ENCODE measurements at regions not wholly inside any gene's neighbourhood (a gene's known extent, or its start where the extent isn't known, plus 50 kb on each side); places are given as distances from the start of the nearest gene placed in this dataset.

- Histone ChIP-seq H3K9ac (ENCODE audit: insufficient read depth, low read depth, low read length) (no peak overlapping the region), H3K27ac (ENCODE audit: extremely low read length, insufficient read depth, low read length) (no peak overlapping the region), H3K4me2 (ENCODE audit: low read depth, low read length) (no peak overlapping the region), H3K79me2 (ENCODE audit: insufficient read depth, low read length) (no peaks in the 10 kb centered on the region), H3K9me3 (ENCODE audit: low read length) (peaks cover 88% of the 10 kb centered on the region), H2AFZ (ENCODE audit: low read length) (no peak overlapping the region), H3K4me3 (replicated peaks in 1 of 3; ENCODE audit: insufficient read depth in 1 of 3, low read depth in 2 of 3, low read length in 3 of 3) (no peak overlapping the region), H3K4me1 (ENCODE audit: insufficient read depth, low read length) (no peaks in the 10 kb centered on the region), H3K36me3 (replicated peaks in 1 of 2; ENCODE audit: control insufficient read depth in 1 of 2, insufficient read depth in 2 of 2, low read length in 2 of 2) (no peaks in the 10 kb centered on the region), H4K20me1 (ENCODE audit: insufficient read depth, low read length) (no peaks in the 10 kb centered on the region), H3K27me3 (ENCODE audit: control insufficient read depth in 1 of 2, insufficient read depth in 2 of 2, low read length in 2 of 2) (no peaks in the 10 kb centered on the region)
- ATAC-seq (no peak), DNase-seq (ENCODE audit: low spot score) (no peak), FAIRE-seq (no peak)
- WGBS (ENCODE audit: low lambda C conversion rate): 0% methylated on average over 2 of the region's 2 CpGs
- ChIA-PET POLR2A (no interaction called here), CTCF (ENCODE audit: low intra/inter-chr PET ratio, low total read pairs) (no interaction called here)
- intact Hi-C loops (cut with micrococcal nuclease; ENCODE audit: unreplicated experiment): no loop called here
- BruUV-seq (replicated peaks): no TSS peak
- TF ChIP-seq TEAD3 (CRISPR knock-in tag; optimal IDR thresholded peaks at IDR 0.05; ENCODE audit: borderline replicate concordance): no peak
- TF ChIP-seq GFI1 (CRISPR knock-in tag; IDR thresholded peaks at IDR 0.05; ENCODE audit: borderline replicate concordance): no peak
- no peak for TF ChIP-seq GABPA (IDR thresholded peaks at IDR 0.05; ENCODE audit: low read depth, low read length)
- no peak for TF ChIP-seq GABPA (CRISPR knock-in tag; IDR thresholded peaks at IDR 0.05; ENCODE audit: low read depth)
- TF ChIP-seq ZSCAN31 (CRISPR knock-in tag; IDR thresholded peaks at IDR 0.05; ENCODE audit: low read depth): no peak
- TF ChIP-seq ZNF451 (CRISPR knock-in tag; IDR thresholded peaks at IDR 0.05): no peak
- TF ChIP-seq, protein P1, sequence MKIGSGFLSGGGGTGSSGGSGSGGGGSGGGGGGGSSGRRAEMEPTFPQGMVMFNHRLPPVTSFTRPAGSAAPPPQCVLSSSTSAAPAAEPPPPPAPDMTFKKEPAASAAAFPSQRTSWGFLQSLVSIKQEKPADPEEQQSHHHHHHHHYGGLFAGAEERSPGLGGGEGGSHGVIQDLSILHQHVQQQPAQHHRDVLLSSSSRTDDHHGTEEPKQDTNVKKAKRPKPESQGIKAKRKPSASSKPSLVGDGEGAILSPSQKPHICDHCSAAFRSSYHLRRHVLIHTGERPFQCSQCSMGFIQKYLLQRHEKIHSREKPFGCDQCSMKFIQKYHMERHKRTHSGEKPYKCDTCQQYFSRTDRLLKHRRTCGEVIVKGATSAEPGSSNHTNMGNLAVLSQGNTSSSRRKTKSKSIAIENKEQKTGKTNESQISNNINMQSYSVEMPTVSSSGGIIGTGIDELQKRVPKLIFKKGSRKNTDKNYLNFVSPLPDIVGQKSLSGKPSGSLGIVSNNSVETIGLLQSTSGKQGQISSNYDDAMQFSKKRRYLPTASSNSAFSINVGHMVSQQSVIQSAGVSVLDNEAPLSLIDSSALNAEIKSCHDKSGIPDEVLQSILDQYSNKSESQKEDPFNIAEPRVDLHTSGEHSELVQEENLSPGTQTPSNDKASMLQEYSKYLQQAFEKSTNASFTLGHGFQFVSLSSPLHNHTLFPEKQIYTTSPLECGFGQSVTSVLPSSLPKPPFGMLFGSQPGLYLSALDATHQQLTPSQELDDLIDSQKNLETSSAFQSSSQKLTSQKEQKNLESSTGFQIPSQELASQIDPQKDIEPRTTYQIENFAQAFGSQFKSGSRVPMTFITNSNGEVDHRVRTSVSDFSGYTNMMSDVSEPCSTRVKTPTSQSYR (CRISPR knock-in tag; IDR thresholded peaks at IDR 0.05; ENCODE audit: borderline replicate concordance): no peak
- no peak for TF ChIP-seq CCDC6 (CRISPR knock-in tag; IDR thresholded peaks at IDR 0.05)
- no peak for TF ChIP-seq HMGXB3 (CRISPR knock-in tag; IDR thresholded peaks at IDR 0.05; ENCODE audit: borderline replicate concordance)
- TF ChIP-seq ZKSCAN1 (IDR thresholded peaks at IDR 0.05; ENCODE audit: low read length): no peak
- no peak for TF ChIP-seq ZNF576 (CRISPR knock-in tag; IDR thresholded peaks at IDR 0.05)
- no peak for TF ChIP-seq ATAD3A (CRISPR knock-in tag; IDR thresholded peaks at IDR 0.05)
- in situ Hi-C loops (cut with HindIII; ENCODE audit: extremely low pct_ligation_motif_present, low pct_unique_long_range_greater_than_20kb): no loop called here
Observed at GRCh38 chr1:238101923-238102322, 211.2 kb upstream of the ZP4 start.
